GM21737 (cell line): ENCODE measurements at regions not wholly inside any gene's neighbourhood (a gene's known extent, or its start where the extent isn't known, plus 50 kb on each side); places are given as distances from the start of the nearest gene placed in this dataset.

ENCODE experiments used
- ATAC-seq: cut with Tn5 transposase; IDR thresholded peaks from one replicate; pipeline ENCODE4 v1.9.1; 2021; ENCODE audit warnings: mild to moderate bottlenecking, moderate library complexity; ENCODE audit not compliant: unreplicated experiment

GRCh38 chr9:88732128-88732527, 197.2 kb downstream of the NXNL2 start:
- no peak for ATAC-seq

DNA sequence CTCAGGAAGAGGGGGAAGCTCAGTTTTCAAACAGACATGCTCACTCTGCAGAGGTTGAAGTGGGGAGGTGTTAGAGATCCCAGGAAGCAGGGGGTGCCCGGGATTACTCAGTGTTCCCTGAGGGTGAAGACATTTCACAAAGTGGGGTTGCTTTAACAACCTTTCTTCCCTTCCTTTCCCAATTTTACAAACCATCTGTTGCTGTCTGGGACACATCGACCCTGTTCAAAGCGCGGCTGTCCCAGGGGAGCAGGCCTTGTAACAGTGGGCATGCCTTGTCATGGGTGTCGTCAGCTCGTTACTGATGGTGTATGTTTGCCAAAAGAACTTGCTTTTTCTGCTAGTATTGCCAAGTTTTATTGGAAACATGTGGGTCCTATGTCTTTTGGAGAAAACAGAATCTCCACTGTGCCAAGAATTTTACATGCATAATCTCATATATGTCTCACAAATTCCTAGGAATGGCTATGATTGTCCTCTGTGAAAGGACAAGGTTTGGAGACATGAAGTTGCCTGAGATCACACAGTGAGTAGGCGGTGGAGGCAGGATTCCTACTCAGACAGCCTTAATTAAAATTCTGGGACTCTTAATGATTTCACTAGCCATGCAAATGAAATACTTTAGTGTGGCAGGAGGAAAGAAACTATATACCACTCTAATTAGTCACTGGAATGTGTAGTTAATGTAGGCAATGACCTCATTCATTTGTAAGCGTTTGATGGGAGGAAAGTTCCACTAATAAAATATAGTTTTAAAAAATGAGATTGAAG, 198.9 kb downstream of the NXNL2 start:
- ATAC-seq: no peak

DNA sequence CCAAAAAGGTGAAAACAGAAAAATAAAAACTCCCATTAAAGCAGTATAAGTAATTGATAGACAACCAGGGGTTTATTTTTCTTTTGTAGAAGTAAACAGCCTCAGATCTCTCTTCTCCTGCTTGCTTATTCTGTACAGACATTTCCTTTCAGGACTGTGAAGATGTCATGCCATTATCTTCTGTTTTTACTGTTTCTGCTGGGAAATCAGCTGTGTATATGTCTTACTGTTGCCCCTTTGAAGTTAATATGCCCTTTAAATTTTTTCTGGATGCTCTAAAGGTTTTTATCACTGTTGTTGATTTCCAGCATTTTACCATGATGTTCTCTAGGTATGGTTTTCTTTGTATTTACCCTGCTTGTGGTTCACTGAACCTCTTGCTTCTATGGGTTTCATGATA, 199.5 kb downstream of the NXNL2 start:
- ATAC-seq: no peak

DNA sequence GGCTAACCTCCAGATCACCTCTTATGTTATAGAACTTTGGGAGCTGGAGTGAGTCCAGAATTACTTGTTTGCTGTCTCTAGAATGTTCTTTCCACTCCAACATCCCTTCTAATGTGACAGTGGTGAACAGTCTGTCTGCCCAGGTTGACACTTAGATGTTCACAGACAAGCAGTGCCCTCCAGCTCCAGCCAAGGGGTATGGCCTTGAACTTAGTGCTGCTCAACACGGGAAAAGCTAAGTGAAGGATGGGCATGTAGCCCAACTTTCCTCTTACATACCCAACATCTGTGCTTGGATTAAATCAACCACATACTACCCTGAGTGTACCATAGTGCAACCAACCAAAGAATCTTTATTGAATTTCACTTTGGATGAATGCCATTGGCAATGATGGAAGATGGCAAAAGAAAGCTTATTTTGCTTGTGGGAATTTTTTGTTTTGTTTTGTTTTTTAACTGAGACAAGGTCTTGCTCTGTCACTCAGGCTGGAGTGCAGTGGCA, 201.2 kb downstream of the NXNL2 start:
- ATAC-seq: no peak

DNA sequence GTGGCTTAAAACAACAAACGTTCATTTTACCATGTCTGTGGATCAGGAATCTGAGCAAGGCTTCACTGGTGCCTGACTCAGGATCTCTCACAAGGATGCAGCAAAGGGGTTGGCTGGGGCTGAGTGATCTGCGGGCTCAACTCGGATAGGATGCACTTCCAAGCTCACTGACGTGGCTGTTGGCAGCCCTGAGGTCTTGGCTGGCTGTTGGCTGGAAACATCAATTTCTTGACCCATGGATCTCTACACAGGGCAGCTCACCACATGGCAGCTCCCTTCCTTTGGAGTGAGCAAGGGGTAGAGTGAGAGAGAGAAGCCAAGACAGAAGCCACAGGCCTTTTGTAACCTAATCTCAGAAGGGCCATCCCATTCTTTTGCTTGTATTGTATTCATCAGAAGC, 202.1 kb downstream of the NXNL2 start:
- ATAC-seq: no peak

DNA sequence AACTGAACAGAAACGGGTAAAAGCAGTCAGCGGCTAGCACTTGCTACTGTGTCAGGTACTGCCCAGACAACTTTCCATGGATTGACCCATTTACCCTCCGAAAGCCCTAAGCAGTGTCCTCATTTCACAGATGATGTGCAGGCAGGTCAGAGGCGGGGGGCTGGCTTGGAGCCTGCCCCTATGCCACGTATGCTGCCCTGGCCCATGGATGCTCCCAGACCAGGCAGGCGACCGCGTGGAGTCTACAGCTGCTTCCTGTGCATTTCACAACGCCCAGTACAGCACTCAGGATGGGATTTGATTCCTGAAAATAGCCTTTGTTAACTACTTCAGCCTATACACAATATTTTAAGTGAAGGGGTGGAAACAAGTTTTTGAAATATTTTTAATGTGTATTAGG, 202.9 kb downstream of the NXNL2 start:
- ATAC-seq: no peak

DNA sequence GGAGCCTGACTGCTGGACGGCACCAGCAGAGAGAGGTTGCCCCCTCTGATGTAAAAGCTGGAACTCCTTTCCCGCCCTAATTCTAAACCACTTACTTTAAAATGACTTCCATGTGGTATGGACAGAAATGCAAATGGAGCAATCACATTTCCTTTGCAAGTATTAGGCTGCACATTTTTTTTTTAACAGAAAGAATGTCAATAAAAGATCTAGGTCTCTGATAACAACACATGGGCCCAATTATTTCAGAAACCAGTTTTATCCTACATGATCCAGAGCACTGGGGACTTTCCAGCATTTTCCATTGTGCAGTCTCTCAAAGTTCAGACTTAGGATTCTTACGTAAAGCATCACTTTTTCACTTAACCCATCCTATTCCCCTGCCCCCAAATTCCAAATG, 203.7 kb downstream of the NXNL2 start:
- ATAC-seq: no peak

- ATAC-seq: no peak
Observed at GRCh38 chr9:88739373-88739772, 204.4 kb downstream of the NXNL2 start.

- ATAC-seq: no peak
Observed at GRCh38 chr9:88740844-88741243, 205.9 kb downstream of the NXNL2 start.

GRCh38 chr9:88741335-88741734, 206.4 kb downstream of the NXNL2 start:
- no peak for ATAC-seq

DNA sequence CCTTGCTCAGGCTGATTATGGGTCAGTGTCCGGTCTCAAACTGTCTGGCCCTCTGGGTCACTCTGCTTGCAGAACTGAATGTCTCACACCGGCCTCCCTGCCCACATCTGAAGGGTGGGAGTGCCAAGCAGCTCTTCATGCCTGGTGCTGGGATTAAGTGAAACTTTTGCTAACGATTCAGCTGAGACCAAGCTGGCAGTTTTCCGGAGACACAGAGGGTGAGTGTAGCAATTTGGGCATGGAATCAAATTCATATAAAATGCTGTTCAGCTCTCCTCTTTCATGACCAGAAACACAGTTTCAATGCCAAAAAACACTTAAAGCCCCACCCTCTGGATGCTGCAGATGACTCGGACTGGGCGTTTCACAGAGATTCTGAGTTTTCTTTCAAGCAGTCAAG, 207.5 kb downstream of the NXNL2 start:
- ATAC-seq: no peak

DNA sequence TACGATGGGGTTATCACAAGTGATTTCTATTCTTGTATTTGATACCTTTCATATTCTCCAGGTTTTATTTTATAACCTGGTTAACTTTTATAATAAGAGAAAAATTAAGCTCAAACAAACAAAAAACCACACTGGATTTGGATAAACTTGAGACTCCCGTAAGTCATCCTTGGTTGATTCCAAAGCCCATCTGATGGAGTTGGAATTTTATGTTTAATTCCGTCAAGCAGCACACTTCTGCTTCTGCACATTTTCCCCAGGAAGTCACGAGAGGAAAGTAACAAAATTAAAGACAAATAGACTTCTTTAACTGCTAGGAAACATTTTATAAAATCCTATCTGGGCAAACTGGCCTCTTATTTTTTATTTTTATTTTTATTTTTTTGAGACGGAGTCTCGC, 207.9 kb downstream of the NXNL2 start:
- ATAC-seq: no peak

- no peak for ATAC-seq
Observed at GRCh38 chr9:88745276-88746001, 210.5 kb downstream of the NXNL2 start.

GRCh38 chr9:88746029-88746742, 211.2 kb downstream of the NXNL2 start:
- ATAC-seq: no peak

GRCh38 chr9:88746743-88747398, 211.9 kb downstream of the NXNL2 start:
- ATAC-seq: no peak

DNA sequence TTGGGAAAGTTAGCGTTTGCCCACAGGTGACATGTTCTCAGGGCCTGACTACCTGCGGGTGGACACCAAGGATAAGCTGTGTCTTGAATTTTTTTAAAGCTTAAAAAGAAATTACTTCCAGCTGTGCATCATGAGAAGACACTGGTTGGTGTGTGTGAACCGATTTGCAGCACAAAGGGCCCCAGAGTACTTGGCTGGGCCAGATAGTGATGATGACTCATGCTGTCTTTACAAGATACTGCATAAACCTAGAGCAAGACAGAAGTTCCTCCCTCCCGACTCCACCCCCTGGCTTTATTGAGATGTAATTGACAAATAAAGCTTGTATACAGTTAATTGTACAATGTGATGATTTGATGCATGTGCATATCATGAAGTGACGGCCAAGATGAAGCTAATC, 212.8 kb downstream of the NXNL2 start:
- ATAC-seq: no peak

DNA sequence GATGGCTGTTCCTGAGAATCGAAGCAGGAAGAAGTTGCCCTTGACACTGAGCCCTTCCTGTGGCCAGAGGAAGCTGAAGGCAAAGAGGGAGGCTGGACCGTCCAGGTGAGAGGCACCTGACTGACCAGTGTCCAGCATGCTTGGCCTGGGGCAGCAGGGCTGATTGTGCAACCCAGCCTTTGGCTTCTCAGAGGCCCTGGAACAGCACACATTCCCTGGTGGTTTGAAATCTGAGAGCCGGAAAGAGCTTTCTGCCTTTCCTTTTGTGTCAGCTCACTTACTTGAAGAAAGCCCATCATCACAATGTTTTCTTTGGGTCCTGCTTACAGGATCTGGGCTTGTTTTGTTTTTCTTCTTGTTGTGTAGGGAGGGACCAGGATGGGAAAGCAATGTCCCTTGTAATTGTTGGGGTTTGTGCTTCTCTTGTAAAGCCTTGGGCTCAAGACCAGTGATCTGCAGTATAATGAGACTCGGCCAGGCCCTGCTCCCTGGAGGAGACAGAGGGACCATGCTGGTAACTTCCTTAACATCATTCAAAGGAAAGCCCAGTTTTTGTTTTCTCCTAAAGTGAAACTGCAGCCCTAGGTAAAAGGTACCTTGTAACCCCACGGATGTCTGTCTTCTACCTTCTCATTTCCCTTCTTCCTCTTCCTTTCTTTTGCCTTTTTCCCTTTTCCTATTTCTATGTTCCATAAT, 213.7 kb downstream of the NXNL2 start:
- no peak for ATAC-seq

DNA sequence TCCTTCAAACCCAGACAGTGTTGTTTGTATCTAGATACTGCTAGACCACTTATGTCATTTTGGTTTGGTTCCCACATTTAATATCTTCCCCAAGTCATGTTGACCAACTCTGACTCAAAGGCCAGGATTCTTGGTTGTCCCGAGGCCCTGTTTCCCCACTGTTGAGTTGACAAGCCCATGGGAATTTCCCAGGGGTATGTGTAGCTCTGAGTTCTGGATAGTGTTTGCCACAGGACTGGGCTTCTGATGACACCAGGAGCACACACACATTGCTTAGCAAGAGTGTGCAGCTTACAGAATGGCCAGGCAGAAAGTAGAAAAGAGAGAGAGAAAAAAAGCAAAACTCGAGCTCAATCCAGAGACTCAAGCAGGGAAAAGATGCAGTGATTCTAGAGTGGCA, 214.4 kb downstream of the NXNL2 start:
- ATAC-seq: no peak

DNA sequence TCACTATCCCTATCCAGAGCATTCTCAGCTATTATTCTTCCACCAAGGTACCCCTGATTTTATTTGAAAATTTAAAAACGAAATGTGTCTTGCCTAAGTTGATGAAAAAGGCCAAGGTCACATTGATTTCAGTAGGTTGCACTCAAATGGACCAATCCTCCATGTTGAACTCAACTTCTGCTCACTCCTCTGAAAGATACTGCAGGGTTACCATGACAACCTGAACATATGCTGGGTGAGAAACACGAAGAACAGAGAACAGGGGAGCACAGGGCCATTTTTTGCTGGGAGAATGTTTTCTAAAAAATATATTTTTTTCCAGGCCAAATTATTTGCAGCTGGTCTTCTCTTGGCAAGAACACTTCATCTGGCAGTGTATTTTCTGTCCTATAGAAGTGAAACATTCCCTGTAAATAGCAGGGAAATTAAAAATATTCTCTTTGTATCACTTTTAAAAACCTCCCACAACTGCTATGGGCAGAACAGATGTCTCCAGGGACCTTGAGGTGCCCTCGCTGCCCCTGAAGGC, 215.9 kb downstream of the NXNL2 start:
- no peak for ATAC-seq

DNA sequence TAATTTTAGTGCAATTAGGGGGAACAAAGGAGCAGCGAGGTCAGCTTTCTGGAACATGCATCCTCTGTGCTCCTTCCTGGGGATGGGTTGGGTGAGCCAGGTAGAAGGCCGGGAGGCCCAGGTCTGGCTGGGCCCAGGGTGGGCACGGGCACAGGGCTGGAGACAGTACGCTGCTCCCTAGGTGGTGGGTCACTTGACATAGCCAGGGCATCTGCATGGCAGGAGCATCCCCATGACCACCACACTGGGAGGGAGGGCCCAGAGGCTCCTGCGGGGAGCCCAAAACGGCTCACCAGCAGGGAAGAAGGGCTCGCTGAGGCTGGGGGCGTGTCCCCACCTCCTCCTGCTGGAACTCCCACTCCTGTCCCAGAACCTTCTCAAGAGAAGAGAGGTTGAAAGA, 216.8 kb downstream of the NXNL2 start:
- no peak for ATAC-seq
